HS-27A (cell line): ENCODE measurements at regions not wholly inside any gene's neighbourhood (a gene's known extent, or its start where the extent isn't known, plus 50 kb on each side); places are given as distances from the start of the nearest gene placed in this dataset.
A peak's percentile ranks its signal among the peaks of the same experiment; 100 is the strongest.

Experiments
- DNase-seq: peaks from one replicate; pipeline ENCODE4 v3.0.0-alpha.2; 2012; ENCODE audit warnings: low read depth, missing footprints

DNA sequence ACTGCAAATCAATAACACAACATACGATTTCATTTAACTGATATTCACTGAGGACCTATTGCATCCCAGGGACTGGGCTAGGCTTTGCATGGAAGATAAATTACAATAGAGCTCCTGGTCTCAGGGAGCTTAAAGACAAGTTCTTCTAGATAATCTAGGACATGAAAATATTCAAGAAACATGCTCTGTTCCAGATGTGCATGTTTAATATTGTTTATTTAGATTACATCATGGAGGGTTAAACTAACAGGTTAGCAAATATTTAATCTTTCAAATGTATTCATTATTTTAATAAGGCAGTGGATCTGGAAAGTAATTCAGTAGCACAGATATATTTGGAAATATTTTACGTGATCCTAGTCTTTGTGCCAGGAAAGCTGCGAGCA lies 2430.3 kb downstream of the PCDH7 start:
- no peak for DNase-seq

DNA sequence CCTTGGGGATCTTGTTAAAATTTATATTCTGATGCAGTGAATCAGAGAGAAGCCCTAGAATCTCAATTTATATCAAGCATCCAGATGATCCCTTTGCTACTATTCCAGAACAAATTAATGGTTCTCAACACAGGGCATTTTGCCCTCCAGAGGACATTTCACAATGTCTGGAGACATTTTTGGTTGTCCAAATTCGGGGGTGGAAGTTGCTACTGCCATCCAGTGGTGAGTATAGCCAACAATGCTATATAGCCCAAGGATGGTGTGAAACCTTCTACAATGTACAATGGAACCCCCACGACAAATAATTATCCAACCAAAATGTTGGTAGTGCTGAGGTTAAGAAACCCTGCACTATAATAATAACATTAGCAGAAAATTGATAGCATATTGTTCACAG lies 2440.0 kb downstream of the PCDH7 start:
- peak; percentile 19 for DNase-seq

DNA sequence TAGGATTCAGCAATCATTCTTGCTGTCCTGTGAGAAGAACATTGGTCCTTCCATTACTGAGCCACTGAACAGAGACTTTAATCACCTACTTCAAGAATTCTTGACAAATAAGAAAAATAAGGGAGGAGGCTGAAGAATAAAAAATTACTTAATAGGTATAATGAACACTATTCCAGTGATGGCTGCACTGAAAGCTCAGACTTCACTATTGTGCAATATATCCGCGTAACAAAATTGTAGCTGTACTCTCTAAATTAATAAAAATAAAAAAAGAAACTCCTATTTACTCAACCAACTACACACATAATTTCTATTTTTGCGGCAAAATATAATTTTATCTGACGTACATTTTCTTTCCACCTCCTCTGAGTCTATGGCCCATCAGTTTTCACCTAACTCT lies 2441.0 kb downstream of the PCDH7 start:
- DNase-seq: no peak

DNA sequence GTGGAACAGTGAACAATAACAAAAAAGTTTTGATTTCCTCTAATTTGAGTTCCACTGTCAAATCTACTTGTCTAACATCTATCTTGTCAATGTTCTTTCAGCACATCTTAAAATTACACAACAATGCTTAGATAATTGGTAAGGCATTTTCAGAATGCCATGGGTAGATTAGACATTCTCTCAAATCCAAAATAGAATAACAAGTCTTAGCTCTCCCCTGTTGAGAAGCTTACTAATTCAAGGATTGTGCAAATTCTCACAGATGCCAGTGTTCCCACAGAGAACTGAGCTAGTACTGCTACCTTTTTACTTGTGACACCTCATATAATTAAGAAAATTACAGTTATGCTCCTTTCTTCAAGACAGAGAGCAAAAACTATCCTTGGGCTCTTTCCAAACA lies 2442.0 kb downstream of the PCDH7 start:
- no peak for DNase-seq

DNA sequence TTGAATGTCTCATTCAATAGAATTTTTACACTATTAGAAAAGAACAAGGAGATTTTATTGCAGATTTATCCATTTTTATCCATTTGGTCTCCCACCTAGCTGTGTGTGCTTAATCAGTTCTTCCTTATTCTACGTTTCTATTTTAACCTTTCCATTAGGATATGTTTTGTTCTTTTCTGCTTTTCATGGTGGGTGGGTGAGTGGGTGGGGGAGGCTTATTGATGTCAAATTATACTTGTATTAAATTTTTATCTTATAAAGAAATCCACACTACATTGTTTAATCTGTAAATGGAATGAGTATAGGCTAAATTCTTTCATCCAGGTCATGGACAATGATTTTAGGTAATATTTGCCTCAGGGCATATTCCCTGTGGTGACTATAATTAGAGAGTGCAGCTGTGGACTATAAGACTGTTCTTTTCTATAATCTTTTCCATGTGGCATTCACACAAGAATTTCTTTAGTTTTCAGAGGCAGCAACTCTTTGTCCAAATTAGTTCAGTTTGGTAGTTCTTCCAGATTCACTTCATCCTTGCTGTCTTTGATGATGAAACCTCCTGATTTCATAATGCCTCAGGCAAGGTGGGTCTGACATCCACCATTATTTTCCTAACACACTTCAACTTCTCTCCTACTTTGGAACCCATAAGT lies 2451.8 kb downstream of the PCDH7 start:
- DNase-seq: no peak

DNA sequence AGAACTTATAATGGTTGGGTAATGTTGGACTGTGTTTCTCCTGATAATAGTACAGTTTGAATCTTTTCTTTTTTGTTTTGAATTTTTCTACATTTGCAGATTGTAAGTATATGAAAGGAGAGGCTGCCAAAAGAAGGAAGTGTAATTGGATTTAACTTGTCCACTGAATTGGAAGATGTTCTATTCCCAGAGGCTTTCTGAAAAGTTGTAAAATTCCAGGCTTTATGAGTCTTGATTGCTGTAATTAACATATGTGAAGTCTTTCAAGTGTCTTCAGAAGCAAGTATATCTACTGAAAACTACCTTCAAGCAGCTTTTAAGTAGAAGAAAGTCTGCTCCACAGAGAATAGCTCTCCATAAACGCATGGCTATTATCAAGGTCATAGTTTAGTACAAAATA lies 2456.4 kb downstream of the PCDH7 start:
- DNase-seq: no peak

DNA sequence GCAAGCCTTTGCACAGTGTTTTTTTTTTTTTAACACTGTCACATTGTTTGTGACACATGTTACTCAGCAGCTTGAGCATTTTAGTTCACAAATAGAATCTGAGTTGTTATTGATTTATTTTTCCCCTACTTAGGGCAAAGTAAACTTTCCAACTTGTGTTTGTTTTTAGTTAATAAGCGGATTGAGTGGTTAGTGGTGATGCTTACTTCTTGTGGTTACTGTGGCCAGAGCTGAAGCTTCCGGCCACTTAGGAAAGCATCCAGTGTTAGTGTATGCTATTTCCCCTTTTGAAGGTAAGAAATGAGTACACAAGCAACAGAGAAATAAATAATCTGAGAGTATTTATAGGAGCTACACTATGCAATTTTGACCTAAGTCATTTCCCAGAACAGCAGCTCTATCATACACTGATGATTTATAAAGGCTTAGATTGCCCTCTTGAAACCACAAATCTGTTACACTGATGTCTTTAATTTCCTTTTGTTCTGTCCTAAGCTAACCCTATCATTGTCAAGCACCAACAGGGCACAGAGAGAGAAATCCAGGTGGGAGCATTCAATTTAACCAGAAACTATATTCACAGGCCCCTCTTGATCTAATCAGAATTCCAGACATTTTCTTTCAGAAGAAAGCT lies 2464.6 kb downstream of the PCDH7 start:
- no peak for DNase-seq

DNA sequence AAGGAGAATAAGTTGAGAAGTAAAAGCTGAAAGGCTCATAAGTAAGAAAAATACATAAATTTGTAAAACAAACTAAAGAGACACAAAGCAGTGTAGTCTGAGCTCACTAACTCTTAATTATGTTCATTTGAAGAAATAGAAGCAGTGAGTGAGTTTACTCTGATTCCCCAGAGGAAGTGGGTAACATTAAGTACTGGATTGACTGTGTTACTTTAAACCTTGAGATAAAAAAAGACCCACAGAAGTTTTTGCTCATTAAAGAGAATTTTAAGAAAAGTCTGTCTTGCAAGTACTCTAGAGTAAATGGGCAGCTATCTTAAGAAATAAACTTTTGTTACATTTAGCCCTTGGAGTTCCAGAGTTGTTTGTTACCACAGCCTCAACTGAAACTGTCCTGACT lies 2466.9 kb downstream of the PCDH7 start:
- no peak for DNase-seq

DNA sequence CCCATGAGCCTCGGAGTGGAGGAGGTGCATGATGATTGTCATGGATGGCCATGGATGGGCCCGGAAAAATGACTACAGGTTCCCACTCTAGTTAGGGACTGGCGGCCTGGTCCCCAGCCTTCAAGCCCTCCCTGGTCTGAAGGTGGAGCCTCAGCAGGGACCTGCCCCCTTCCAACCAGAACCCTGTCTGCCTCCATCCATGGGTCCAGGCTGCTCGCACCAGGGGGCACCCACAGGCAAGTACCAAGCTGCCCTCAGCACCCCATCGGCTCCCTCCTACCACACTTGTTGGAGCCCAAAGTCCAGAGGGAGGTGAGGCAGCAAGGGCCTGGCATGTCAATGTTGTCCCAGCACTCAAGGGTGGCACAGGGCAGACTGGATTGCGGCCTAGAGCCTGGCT lies 2468.6 kb downstream of the PCDH7 start:
- DNase-seq: no peak

DNA sequence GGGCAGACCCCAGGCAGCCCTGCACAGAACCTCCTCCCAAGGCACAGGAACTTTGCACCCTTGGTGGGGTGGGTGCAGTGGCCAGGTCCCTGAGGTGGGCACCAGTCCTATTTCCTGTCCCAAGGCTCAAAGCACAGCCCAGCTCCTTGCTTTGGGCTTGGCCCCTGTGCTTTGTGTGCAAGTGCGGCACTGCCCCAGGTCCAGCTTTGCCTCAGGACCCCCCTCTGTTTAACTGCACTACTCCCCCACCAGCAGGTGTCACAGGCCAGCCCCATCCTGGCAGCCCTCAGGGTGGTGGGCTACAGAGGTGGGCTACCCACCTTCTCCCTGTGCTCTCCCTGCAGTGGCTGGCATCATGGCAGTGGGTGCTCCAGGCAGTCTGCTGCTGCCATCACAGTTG lies 2469.0 kb downstream of the PCDH7 start:
- DNase-seq: no peak

DNA sequence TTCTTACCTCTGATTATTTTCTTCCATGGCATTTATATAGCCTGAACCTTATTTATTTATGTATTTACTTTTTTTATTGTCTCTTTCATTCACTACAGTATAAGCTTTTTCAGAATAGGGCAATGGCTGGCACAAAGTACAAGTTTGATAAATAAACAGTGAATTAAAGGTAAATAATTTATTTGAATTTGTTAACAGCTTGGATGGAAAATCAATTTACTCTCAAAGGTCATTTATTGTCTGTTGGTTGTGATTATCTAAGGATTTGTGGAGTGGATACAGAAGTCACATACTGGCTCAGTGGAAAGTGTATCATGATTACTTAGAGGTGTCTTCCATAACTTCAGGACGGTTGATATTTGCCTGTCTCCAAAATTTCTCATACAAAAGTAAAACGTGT lies 2472.9 kb downstream of the PCDH7 start:
- DNase-seq: no peak

DNA sequence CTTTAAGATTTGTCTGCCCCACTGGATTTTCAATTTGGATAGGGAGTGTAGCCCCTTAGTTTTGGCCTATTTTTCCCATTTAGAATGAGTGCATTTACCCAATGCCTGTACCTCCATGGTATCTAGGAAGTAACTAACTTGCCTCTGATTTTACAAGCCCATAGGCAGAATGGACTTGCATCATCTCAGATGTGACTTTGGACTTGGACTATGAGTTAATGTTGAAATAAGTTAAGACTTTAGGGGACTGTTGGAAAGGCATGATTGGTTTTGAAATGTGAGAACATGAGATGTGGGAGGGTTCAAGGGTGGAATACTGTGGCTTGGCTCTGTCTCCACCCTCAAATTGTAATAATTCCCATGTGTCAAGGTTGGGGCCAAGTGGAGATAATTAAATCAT lies 2480.2 kb downstream of the PCDH7 start:
- DNase-seq: no peak

DNA sequence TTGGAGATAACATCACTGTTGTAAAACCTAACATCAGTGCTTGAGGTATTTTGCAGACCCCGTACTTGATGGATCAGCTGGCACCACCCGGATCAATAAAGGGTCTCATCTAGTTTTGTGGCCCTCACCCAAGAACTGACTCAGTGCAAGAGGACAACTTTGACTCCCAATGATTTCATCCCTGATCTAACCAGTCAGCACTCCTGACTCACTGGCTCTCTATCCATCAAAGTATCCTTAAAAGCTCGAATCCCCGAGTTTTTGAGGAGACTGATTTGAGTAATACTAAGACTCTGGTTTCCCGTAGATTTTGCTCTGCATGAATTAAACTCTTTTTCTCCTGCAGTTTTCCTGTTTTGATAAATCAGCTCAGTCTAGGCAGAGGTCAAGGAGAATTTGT lies 2498.1 kb downstream of the PCDH7 start:
- no peak for DNase-seq

DNA sequence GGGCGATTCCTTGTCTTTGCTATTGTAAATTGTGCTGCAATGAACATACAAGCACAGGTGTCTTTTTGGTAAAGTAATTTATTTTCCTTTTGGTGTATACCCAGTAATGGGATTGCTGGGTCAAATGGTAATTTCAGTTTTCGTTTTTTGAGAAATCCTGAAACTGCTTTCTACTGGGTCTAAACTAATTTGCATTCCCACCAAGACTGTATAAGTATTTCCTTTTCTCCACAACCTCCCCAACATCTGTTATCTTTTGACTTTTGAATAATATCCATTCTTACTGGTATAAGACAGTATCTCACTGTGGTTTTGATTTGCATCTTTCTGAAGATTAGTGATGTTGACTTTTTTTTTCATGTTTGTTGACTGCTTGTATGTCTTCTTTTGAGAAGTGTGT lies 2506.0 kb downstream of the PCDH7 start:
- no peak for DNase-seq

DNA sequence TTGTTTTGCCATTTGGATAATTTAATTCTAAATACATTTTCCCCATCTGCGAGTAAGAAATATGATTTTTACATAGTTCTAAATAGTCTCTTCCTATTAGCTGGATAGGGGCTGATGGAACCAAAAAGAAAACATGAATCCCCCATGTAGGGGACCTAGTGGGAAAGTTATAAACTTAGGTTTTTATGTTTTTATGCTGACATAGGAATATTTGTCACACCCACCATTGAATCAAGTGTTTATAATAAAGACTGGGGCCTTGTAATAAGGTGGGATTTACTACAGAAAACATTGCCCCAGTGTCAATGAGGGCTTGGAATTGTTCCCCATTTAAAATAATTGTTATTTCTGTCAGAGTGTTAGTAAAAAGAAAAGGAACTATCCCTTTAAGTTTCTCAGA lies 2506.6 kb downstream of the PCDH7 start:
- no peak for DNase-seq

DNA sequence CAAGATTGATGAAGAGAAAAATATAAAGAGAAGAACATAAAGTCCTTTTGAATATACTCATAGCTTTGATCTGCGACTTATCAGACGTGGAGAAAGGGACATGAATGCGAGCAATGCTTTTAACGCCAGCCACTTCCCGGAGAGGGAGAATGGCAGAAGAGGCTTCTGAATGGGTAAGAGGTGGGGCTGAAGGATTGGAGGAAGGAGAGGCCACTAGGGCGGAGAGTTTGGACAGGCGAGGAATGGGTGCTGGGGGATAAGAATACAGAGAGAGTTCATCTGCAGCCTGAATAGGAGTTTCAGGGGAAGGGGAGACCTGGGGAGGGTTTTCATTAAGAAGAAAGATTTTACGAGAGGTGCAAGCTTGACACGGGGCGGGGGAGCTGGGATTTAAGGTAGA lies 2534.9 kb downstream of the PCDH7 start:
- DNase-seq: no peak

DNA sequence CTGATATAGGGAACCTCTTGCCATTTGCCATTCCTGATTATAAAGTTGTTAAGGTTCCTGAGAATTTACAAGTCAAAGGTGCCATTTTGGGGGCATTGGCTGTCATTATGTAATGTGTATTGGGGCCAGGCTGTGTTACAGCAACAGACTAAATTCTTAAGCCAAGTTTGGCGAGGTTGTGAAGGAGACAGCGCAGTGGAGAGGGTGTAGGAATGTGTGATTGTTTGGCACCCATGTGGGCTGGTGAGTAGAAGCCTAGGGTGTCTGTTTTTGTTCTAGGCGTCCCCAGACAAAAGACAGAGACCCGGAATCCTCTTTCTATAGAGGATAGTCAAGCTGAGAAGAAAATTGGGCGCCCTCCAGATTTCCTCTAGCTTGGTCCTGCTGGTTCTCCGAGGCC lies 2535.3 kb downstream of the PCDH7 start:
- DNase-seq: no peak

DNA sequence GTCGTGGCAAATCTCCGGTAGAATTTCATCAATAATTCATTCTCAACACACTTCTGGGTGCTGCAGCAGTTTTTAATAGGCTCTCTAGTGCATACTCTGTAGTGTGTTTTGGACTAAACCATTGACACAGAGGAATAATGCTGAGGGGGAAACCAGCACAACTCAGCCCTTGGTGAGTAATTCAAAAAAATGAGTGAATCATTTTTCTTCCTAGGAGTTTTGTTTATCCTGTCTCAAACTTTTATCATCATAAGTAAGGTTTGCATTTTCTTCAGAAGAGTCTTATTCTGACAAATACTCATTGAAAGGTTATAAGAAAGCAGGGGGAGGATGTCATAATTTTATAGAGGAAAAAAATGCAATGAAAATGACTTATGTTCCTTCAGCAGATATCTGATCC lies 2542.7 kb downstream of the PCDH7 start:
- no peak for DNase-seq

DNA sequence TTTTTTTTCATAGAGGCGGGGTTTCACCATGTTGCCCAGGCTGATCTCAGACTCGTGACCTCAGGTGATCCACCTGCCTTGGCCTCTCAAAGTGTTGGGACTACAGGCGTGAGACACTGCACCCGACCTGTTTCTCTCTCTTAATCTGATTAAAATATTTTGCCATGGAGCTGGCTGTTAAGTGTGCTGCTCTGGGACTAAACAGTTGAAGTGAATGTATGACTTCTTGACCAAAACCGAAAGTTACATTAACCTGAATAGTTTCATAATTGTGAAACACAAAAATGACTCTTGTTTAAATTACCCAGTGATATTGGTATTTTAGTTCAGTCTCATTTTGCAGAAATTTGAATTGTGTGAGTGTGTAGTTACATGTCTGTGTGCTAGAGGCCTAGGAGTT lies 2548.6 kb downstream of the PCDH7 start:
- no peak for DNase-seq

DNA sequence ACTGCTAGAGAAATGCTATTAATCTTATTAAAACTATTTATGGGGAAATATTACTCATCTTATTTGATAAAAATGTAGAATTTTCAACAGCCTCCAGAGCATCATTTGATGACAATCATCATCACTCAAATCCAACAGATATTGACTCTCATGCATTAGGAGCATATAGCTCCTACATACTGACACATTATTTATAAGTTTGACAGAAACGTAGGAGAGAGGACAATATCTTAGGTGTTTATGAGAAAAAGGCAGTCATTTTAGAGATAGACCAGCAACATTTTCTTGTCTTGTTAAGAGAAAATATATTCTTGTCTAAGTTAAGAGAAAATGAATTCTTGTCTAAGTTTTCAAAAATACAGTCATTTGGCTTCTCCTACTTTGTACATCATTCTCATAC lies 2550.2 kb downstream of the PCDH7 start:
- no peak for DNase-seq

DNA sequence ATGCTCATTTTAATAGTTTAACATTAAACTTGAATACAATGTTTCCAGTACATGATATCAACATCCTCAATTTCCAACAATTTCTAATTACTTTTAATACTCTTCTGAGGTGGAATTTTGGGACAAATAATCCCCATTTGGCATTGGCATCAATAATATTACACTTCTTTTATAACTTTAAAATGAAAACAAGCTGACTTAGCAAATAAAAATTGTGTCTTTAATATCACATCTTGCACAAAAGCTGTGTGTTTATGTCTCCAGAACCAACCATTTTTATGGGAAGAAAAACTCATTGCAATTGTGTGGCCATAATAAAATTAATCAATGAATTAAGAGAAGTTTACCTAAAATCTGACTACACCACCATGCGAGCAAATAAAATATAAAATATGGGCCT lies 2552.6 kb downstream of the PCDH7 start:
- no peak for DNase-seq

DNA sequence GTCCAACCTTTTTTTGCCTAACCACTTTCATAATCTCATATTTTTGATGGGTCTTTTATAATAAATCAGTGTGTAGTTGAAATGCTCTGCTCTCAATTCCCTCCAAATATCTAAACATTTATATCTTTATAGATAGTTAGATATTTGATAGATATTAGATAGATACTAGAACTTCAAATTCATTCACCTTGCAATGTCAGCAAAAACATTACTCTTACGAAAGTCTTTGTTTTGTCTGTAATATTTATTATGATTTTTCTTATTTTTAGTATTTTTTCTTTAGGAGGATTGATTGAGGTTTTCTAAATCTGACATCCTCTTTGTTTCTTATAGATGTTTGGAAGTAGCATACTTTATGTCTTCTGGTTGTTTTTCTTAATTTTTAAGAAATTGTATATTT lies 2563.6 kb downstream of the PCDH7 start:
- no peak for DNase-seq

DNA sequence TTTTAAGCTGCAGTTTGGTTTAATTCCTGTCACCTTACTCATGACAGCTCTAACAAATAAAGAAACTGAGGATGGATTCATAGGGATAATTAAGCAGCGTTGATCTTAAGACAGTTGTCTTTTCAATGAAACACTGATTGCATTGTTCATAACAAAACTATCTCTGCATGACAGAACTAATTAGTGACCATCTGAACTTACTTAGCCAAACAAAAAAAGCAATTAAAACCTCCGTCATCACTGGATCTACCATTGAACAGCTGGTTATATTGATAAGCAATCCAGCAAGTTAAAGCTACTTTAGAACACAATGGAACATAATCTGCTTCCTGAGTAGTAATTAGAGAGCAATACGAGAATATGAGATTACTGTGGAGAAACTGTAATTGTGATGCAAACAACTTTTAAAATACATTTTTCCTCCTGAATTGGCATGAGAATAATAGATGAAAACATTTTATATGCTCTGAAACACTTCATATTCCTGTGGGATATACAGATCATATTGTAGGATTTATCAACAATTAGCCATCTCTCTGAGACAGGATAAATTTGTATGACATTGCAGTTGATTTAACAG lies 2576.8 kb downstream of the PCDH7 start:
- DNase-seq: no peak

DNA sequence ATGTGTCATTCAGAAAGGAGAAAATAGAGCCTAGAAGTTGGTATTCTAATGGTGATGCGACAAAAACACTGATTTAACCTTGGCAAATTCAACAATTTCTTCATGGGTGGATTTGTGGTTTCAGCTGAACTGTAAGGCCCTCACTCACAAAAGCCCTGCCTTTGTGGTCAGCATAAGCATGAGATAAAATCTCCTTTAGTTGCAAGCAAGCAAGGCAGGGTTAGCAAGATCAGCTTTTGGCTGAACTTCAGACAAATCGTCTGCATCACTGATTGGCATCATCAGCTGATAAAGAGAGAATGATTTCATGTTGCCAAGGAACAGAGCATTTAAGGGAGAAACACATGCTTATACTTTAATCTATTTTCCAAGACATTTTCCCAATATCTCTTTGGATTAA lies 2582.2 kb downstream of the PCDH7 start:
- no peak for DNase-seq
